Activated CD8-positive, alpha-beta T cell treated with anti-CD3 and anti-CD28 coated beads, Interleukin-2, amount 10 ng/mL, durations not matched to agents 7 days and 5 days (primary cell): ENCODE measurements at regions not wholly inside any gene's neighbourhood (a gene's known extent, or its start where the extent isn't known, plus 50 kb on each side); places are given as distances from the start of the nearest gene placed in this dataset.
A peak's percentile ranks its signal among the peaks of the same experiment; 100 is the strongest.
"Not testable (repeated sequence)": the region's sequence is repeated elsewhere in the genome, so short reads cannot be mapped to it uniquely, and the experiment has no call there.

Experiments used
- ATAC-seq: fragments of 150-1000 bp; cut with Tn5 transposase; one replicate; pipeline ENCODE4 v1.10.0; 2021; ENCODE audit warnings: moderate library complexity
- CTCF ChIA-PET: fragments of 350-600 bp; sonication (Branson Sonifier 250); formaldehyde crosslinking; loops from one replicate; lab custom pipeline; 2021; ENCODE audit warnings: antibody characterized with exemption; lab: Charles Lee
- POLR2A ChIA-PET: fragments of 350-600 bp; sonication (Branson Sonifier 250); formaldehyde crosslinking; loops from one replicate; lab custom pipeline; 2021; ENCODE audit warnings: antibody characterized with exemption; lab: Charles Lee
- DNase-seq: peaks from one replicate; pipeline ENCODE4 v3.0.0-alpha.2; 2020
- H3K27ac Mint-ChIP-seq: one replicate; pipeline ENCODE4 v1.8.0; 2021; ENCODE audit warnings: mild to moderate bottlenecking, mixed read lengths
- H3K27me3 Mint-ChIP-seq: one replicate; pipeline ENCODE4 v1.8.0; 2021; ENCODE audit warnings: low read depth, mixed read lengths
- H3K36me3 Mint-ChIP-seq: one replicate; pipeline ENCODE4 v1.8.0; 2021; ENCODE audit warnings: low read depth, mixed read lengths
- H3K4me1 Mint-ChIP-seq: one replicate; pipeline ENCODE4 v1.8.0; 2021; ENCODE audit warnings: low read depth, mixed read lengths
- H3K4me3 Mint-ChIP-seq: one replicate; pipeline ENCODE4 v1.8.0; 2021; ENCODE audit warnings: mild to moderate bottlenecking, mixed read lengths
- H3K9me3 Mint-ChIP-seq: one replicate; pipeline ENCODE4 v1.8.0; 2022; ENCODE audit warnings: mixed read lengths; ENCODE audit not compliant: insufficient read depth

- H3K27me3 Mint-ChIP-seq = peaks cover 11% of the 10 kb centered on the region
- CTCF ChIA-PET = interaction anchor here (1.2 kb wide), 1 partner anchor 47 kb away, joined by 3 read pairs; no protein-coding TSS in a partner anchor
These were observed 52.6 kb downstream of the ERICH4 start for GRCh38 chr19:41495589-41495988.

GRCh38 chr19:41499899-41500298 lies 56.9 kb downstream of the ERICH4 start:
- H3K4me1 Mint-ChIP-seq = no peaks in the 10 kb centered on the region
- ATAC-seq (no peak), DNase-seq (no peak)
- ChIA-PET POLR2A (no interaction called here), CTCF (no interaction called here)
- no peaks in the 10 kb centered on the region for H3K9me3 Mint-ChIP-seq
- no peak overlapping the region for H3K4me3 Mint-ChIP-seq
- H3K36me3 Mint-ChIP-seq = no peaks in the 10 kb centered on the region
- peaks cover 18% of the 10 kb centered on the region for H3K27me3 Mint-ChIP-seq
- H3K27ac Mint-ChIP-seq = no peak overlapping the region

More at GRCh38 chr19:41495589-41495988, 52.6 kb downstream of the ERICH4 start:
- ATAC-seq (no peak), DNase-seq (no peak)
- Mint-ChIP-seq H3K4me3 (no peak overlapping the region), H3K36me3 (no peaks in the 10 kb centered on the region), H3K4me1 (no peaks in the 10 kb centered on the region), H3K9me3 (no peaks in the 10 kb centered on the region), H3K27ac (no peak overlapping the region)
- POLR2A ChIA-PET = no interaction called here

GRCh38 chr19:41500443-41500842 lies 57.5 kb downstream of the ERICH4 start:
- H3K4me3 Mint-ChIP-seq = no peak overlapping the region
- no peaks in the 10 kb centered on the region for H3K36me3 Mint-ChIP-seq
- ChIA-PET CTCF (no interaction called here), POLR2A (no interaction called here)
- peaks cover 18% of the 10 kb centered on the region for H3K27me3 Mint-ChIP-seq
- no peak for DNase-seq
- H3K9me3 Mint-ChIP-seq = no peaks in the 10 kb centered on the region
- no peak for ATAC-seq
- no peaks in the 10 kb centered on the region for H3K4me1 Mint-ChIP-seq
- H3K27ac Mint-ChIP-seq = no peak overlapping the region

GRCh38 chr19:41501854-41502253 lies 58.9 kb downstream of the ERICH4 start:
- DNase-seq (no peak), ATAC-seq (no peak)
- POLR2A ChIA-PET = no interaction called here
- CTCF ChIA-PET = no interaction called here
- no peaks in the 10 kb centered on the region for H3K4me1 Mint-ChIP-seq
- H3K9me3 Mint-ChIP-seq = no peaks in the 10 kb centered on the region
- no peaks in the 10 kb centered on the region for H3K36me3 Mint-ChIP-seq
- H3K4me3 Mint-ChIP-seq = no peak overlapping the region
- peaks cover 24% of the 10 kb centered on the region for H3K27me3 Mint-ChIP-seq
- no peak overlapping the region for H3K27ac Mint-ChIP-seq

GRCh38 chr19:41505105-41505504 lies 62.1 kb downstream of the ERICH4 start:
- Mint-ChIP-seq H3K4me3 (no peak overlapping the region), H3K9me3 (no peaks in the 10 kb centered on the region), H3K27me3 (peaks cover 17% of the 10 kb centered on the region), H3K36me3 (no peaks in the 10 kb centered on the region), H3K27ac (no peak overlapping the region), H3K4me1 (no peaks in the 10 kb centered on the region)
- DNase-seq (no peak), ATAC-seq (no peak)
- CTCF ChIA-PET = no interaction called here
- POLR2A ChIA-PET = no interaction called here

DNA sequence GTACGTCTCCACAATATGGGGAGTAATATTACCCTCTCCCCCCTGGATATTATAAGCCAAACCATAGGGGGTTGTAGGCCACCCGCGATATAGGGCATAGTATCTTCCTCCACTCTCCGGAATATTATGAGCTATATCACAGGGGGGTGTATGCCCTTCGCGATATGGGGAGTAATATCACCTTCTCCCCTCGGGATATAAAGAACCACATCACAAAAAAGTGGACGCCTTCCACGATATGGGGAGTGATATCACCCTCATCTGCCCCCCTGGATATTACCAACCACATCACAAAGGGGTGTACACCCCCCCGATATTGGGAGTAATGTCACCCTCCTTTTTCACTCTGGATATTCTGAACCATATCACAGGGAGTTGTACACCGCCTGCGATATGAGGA lies 65.5 kb upstream of the CEACAM21 start:
- Mint-ChIP-seq H3K27ac (no peak overlapping the region), H3K27me3 (peaks cover 13% of the 10 kb centered on the region), H3K9me3 (no peaks in the 10 kb centered on the region), H3K4me1 (no peaks in the 10 kb centered on the region), H3K4me3 (no peak overlapping the region), H3K36me3 (no peaks in the 10 kb centered on the region)
- ATAC-seq (no peak), DNase-seq (no peak)
- CTCF ChIA-PET = no interaction called here
- POLR2A ChIA-PET = no interaction called here

GRCh38 chr19:41511628-41512027 lies 64.3 kb upstream of the CEACAM21 start:
- no peak overlapping the region for H3K27ac Mint-ChIP-seq
- ChIA-PET CTCF (no interaction called here), POLR2A (no interaction called here)
- no peaks in the 10 kb centered on the region for H3K36me3 Mint-ChIP-seq
- ATAC-seq (no peak), DNase-seq (no peak)
- H3K4me1 Mint-ChIP-seq = peaks cover 9% of the 10 kb centered on the region
- H3K4me3 Mint-ChIP-seq = no peak overlapping the region
- H3K9me3 Mint-ChIP-seq = no peaks in the 10 kb centered on the region
- peaks cover 17% of the 10 kb centered on the region for H3K27me3 Mint-ChIP-seq

GRCh38 chr19:41515015-41515652 lies 60.8 kb upstream of the CEACAM21 start:
- Mint-ChIP-seq H3K9me3 (no peaks in the 10 kb centered on the region), H3K27ac (no peak overlapping the region), H3K4me1 (peaks cover 13% of the 10 kb centered on the region), H3K36me3 (no peaks in the 10 kb centered on the region), H3K27me3 (peaks cover 29% of the 10 kb centered on the region), H3K4me3 (no peak overlapping the region)
- DNase-seq (no peak), ATAC-seq (no peak)
- POLR2A ChIA-PET = no interaction called here
- CTCF ChIA-PET = no interaction called here

DNA sequence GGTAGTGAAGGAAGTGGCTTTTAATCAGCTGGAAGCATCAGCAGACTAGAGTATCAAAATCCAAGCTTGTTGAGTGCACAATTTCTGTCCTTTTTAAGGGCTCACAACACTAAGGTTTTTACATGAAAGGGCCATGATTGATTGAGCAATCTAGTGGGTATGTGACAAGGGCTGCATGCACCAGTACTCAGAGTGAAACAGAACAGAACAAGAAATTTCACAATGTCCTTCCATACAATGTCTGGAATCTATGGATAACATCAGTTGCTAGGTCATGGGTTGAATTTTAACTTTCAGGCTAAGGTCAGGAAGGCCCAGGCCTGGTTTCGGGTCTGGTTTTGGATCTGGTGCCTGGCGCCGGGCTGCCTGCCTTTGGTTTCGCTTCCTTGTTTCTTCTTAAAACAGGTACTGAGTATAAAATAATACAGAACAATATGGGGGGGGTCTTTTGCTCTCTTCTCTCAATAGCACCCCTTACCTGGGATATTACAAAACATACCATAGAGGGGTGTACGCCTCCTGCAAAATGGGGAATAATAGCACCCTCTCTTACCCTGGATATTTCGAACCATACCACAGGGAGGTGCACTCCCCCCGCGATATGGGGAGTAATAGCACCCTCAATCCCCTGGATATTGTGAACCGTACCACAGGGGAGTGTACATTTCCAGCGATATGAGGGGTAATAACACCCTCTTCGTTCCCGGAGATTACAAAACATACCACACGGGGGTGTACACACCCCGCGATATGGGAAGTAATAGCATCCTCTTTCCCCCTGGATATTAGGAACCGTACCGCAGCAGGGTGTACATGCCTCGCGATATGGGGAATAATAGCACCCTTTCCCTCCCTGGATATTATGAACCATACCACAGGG lies 59.4 kb upstream of the CEACAM21 start:
- H3K27me3 Mint-ChIP-seq = peaks cover 38% of the 10 kb centered on the region
- H3K27ac Mint-ChIP-seq, CTCF ChIA-PET, ATAC-seq, POLR2A ChIA-PET, DNase-seq, H3K4me3 Mint-ChIP-seq, H3K9me3 Mint-ChIP-seq, H3K36me3 Mint-ChIP-seq: not testable (repeated sequence)
- peaks cover 19% of the 10 kb centered on the region for H3K4me1 Mint-ChIP-seq

GRCh38 chr19:41518141-41518540 lies 57.8 kb upstream of the CEACAM21 start:
- POLR2A ChIA-PET = no interaction called here
- Mint-ChIP-seq H3K4me3 (no peak overlapping the region), H3K27me3 (peaks cover 39% of the 10 kb centered on the region), H3K9me3 (no peaks in the 10 kb centered on the region), H3K27ac (no peak overlapping the region), H3K36me3 (no peaks in the 10 kb centered on the region), H3K4me1 (peaks cover 30% of the 10 kb centered on the region)
- CTCF ChIA-PET = no interaction called here
- DNase-seq (no peak), ATAC-seq (no peak)

DNA sequence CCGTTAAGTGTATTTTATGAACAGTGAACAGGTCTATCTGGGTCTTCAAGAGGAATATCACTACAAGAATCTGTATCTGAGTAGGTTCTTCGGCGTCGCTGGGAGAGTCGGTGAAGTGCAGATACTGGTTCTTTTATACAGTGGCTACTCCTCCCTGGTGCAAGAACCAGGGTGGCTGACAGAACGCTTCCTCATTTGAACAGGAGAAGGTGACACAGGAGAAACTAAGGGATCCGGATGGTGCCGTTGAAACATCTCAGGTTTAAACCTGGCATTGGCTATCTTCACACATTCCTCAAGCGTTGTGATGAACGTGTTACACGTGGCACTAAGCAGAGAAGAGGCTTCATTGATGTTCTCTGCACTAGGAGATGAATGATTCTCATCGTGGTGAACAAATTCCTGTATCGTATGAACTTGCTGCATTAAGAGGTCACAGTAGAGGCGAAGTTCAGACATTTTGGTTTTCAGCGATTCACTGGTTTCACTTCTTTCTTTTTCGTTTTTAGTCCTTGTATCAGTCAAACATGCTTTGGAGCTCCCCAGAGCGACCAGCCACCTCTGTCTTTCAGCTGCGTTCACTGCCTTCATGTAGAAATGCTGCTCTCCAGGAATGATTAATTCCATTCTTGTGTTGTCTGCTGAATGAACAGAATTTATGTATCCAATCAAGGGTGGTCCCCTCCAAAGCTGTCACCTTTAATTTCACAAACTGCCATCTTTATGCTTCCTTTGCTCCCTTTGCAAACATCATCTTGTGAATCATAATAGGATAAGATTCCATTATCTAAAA lies 54.6 kb upstream of the CEACAM21 start:
- peak overlapping the region; percentile 61 for H3K4me3 Mint-ChIP-seq
- H3K27ac Mint-ChIP-seq = peak overlapping the region; percentile 43
- POLR2A ChIA-PET, H3K9me3 Mint-ChIP-seq, DNase-seq, H3K36me3 Mint-ChIP-seq: not testable (repeated sequence)
- peak; percentile 40 for ATAC-seq
- peaks cover 43% of the 10 kb centered on the region for H3K27me3 Mint-ChIP-seq
- peaks cover 24% of the 10 kb centered on the region for H3K4me1 Mint-ChIP-seq
- CTCF ChIA-PET = interaction anchor here (2.1 kb wide), 1 partner anchor 72 kb away, joined by 11 read pairs; no protein-coding TSS in a partner anchor
